AG10803 (cell line): ENCODE measurements at regions not wholly inside any gene's neighbourhood (a gene's known extent, or its start where the extent isn't known, plus 50 kb on each side); places are given as distances from the start of the nearest gene placed in this dataset.

Experiments
- DNase-seq: peaks from one replicate; pipeline ENCODE4 v3.0.0; 2010; ENCODE audit warnings: low read depth
- H3K4me3 ChIP-seq: 2 replicates; pipeline ENCODE4 v1.5.1; 2011; ENCODE audit warnings: mild to moderate bottlenecking, low read length, control low read depth
- TF ChIP-seq, protein P1 (sequence below): conservative IDR thresholded peaks from 2 replicates; pipeline ENCODE4 v1.5.1; 2011; ENCODE audit warnings: mild to moderate bottlenecking, low read length, control low read depth, inconsistent platforms

- TF ChIP-seq, protein P1, sequence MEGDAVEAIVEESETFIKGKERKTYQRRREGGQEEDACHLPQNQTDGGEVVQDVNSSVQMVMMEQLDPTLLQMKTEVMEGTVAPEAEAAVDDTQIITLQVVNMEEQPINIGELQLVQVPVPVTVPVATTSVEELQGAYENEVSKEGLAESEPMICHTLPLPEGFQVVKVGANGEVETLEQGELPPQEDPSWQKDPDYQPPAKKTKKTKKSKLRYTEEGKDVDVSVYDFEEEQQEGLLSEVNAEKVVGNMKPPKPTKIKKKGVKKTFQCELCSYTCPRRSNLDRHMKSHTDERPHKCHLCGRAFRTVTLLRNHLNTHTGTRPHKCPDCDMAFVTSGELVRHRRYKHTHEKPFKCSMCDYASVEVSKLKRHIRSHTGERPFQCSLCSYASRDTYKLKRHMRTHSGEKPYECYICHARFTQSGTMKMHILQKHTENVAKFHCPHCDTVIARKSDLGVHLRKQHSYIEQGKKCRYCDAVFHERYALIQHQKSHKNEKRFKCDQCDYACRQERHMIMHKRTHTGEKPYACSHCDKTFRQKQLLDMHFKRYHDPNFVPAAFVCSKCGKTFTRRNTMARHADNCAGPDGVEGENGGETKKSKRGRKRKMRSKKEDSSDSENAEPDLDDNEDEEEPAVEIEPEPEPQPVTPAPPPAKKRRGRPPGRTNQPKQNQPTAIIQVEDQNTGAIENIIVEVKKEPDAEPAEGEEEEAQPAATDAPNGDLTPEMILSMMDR: no peak
- DNase-seq: no peak
- H3K4me3 ChIP-seq: no peak overlapping the region
Observed at GRCh38 chr6:1514078-1514477, 95.6 kb upstream of the FOXC1 start.

DNA sequence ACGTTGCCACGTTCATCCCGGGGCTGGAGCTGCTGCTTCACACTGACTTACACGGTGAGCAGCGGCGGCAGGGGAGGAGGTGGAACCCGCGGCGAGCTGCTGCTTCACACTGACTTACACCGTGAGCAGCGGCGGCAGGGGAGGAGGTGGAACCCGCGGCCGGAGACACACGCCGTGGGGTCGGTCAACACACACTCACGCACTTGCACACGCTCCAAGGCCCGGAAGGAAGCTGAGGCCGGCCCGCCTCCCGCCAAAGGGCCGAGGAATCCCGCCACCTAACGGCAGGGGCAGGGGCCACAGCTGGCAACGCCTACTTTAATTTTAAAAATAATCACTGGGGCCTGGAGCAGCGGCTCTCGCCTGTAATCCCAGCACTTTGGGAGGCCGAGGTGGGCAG, 94.4 kb upstream of the FOXC1 start:
- no peak for DNase-seq
- H3K4me3 ChIP-seq: no peak overlapping the region
- TF ChIP-seq, protein P1: no peak

GRCh38 chr6:1515781-1516180, 93.9 kb upstream of the FOXC1 start:
- TF ChIP-seq, protein P1: no peak
- no peak for DNase-seq
- H3K4me3 ChIP-seq: no peak overlapping the region

GRCh38 chr6:1516742-1517520, 92.8 kb upstream of the FOXC1 start:
- TF ChIP-seq, protein P1: no peak
- H3K4me3 ChIP-seq: no peak overlapping the region
- DNase-seq: no peak

GRCh38 chr6:1518855-1519254, 90.9 kb upstream of the FOXC1 start:
- no peak for DNase-seq
- no peak overlapping the region for H3K4me3 ChIP-seq
- TF ChIP-seq, protein P1: no peak

DNA sequence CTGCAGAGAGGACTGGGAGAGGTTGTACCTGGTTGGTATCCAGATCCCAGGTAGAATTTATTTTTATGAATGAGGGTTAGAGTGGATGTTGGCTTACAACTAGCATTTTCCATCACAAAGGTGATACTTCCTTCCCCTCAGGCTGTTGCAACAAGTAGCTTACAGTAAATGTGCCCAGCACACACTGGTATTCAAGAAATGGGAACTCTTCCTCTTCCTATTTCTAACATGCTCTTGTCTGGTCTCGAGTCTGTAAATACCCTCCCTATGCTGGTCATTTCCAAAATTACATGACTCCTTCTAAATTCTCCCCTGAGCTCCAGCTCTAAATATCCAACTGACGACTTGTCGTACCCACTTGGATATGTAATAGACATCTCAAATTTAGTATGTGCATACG, 90.1 kb upstream of the FOXC1 start:
- TF ChIP-seq, protein P1: no peak
- H3K4me3 ChIP-seq: no peak overlapping the region
- DNase-seq: no peak

DNA sequence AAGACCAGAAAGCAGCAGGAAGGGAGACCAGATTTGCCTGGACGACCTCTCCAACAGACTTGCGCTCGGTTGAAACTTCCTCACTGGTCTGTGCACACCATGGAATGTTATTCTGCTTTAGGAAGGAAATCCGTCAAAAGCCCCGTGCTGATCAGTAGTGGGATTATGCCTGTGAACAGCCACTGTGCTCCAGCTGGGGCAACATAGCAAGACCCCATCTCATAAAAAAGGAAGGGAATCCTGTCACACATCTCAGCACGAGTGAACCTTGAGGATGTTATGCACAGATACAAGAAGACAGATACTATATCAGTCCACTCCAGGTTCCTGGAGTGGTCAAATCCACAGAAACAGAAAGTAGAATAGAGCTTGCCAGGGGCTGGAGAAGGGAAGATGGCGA, 86.9 kb upstream of the FOXC1 start:
- H3K4me3 ChIP-seq: no peak overlapping the region
- no peak for DNase-seq
- TF ChIP-seq, protein P1: no peak
